C4-2B (cell line): ENCODE measurements at regions not wholly inside any gene's neighbourhood (a gene's known extent, or its start where the extent isn't known, plus 50 kb on each side); places are given as distances from the start of the nearest gene placed in this dataset.

Experiments
- H3K27ac ChIP-seq: fragments of 450-650 bp; 2 replicates; pipeline ENCODE4 v1.5.1; 2017
- ZFX ChIP-seq: fragments of 450-650 bp; IDR thresholded peaks from 2 replicates; pipeline ENCODE4 v1.6.1; 2017
- TF ChIP-seq, protein P1 (sequence below): fragments of 450-650 bp; conservative IDR thresholded peaks from 2 replicates; pipeline ENCODE4 v1.5.1; 2017; ENCODE audit warnings: mild to moderate bottlenecking

DNA sequence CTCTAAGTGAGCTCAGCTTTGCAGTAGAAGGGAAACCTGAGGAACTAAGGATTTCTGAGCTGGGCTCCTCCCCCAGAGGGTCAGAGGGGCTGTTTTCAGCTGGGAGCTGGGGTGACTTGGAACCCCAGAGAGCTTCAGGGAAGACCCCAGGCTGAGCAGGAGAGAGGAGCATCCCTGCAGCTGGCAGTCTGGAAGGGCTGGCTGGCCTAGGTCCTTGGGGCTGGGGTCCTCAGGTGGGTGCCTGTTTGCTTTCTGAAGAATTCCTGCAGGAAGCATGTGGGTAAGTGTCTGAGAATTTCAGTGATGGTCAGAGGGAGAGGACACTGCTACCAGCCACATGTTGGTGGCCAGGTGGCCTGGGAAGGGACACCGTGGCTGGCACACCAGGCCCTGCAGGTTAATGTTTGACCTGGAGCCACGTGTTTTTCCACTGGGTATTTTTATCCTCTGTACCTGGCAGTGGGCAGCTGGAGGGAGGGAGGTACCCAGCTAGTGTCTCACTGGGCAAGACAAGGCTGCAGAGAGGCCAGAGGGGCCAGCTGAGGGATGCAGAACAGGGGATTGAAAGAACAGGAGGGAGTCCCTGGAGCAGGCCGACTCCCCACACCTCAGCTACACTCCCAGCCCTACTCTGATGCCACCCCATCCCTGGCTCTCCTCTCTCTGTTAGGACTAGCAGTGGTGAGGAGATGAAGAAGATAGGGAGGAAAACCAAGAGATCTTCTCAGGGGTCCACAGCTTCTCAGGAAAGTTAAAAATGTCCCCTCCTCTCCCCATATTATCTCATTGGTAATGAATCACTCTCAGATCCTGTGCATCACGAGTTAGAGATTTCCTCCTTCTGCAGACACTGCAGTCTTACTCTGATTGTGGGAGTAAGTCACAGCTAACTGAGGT, 143.6 kb downstream of the VEGFA start:
- TF ChIP-seq ZFX, result no peak
- TF ChIP-seq, protein P1, sequence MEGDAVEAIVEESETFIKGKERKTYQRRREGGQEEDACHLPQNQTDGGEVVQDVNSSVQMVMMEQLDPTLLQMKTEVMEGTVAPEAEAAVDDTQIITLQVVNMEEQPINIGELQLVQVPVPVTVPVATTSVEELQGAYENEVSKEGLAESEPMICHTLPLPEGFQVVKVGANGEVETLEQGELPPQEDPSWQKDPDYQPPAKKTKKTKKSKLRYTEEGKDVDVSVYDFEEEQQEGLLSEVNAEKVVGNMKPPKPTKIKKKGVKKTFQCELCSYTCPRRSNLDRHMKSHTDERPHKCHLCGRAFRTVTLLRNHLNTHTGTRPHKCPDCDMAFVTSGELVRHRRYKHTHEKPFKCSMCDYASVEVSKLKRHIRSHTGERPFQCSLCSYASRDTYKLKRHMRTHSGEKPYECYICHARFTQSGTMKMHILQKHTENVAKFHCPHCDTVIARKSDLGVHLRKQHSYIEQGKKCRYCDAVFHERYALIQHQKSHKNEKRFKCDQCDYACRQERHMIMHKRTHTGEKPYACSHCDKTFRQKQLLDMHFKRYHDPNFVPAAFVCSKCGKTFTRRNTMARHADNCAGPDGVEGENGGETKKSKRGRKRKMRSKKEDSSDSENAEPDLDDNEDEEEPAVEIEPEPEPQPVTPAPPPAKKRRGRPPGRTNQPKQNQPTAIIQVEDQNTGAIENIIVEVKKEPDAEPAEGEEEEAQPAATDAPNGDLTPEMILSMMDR, result no peak
- H3K27ac ChIP-seq, result no peak overlapping the region

DNA sequence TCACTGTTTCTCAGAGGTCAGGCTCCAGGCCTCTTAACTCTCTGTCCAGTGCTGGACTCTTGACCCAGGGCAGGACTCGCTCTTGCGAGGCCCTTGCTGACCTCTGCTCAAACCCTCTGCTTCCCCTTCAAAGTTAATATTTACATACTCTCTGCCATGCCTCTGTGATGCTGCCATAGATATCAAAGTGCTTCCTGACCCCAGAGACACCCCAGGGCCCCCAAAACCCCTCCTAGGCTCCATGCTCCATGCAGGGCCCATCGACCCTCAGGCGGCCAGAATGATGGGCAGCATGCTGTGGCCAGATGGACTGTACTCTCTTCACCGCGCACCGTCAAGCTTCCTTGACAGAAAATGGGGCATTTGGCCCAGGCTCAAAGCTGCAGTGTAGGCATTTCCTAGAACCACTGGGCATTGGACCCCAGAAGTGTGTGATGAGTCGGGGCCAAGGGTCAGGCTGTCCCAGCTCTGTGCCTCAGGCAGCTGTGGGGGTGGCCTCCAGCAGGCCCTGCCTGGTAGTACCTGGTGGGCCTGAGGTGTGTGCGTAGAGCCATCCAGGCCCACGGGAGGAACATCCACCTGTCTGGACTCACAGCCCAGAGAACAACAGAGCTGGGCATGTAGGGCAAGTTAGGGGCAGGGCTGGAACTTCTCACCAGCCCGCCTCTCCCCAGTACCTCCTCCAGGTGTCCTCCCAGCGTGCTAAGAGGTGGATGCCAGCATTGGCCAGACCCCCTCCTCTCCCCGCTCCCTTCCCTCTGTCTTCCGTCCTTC, 142.8 kb downstream of the VEGFA start:
- TF ChIP-seq, protein P1, result no peak
- TF ChIP-seq ZFX, result no peak
- H3K27ac ChIP-seq, result no peak overlapping the region

DNA sequence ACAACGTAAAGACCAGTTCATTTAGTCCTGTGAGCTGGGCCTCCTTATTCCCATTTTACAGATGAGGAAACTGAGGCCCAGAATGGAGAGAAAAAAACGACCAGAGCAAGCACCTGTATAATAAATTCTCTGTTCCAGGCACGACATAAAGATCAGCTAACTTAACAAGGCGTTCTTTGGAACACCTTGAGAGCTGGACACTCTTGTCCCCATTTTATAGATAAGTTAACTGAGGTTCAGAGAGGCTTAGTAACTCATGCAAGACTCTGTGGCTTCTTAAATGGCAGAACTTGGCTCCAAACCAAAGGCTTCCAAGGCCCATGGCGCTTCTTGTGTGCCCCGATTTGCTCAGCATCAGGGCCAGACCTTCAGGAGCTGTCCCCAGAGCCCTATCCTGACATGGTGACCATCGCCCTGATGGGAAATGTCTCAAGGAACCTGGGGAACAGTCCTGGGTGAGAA, 142.1 kb downstream of the VEGFA start:
- TF ChIP-seq, protein P1, result no peak
- TF ChIP-seq ZFX, result no peak
- no peak overlapping the region for H3K27ac ChIP-seq

DNA sequence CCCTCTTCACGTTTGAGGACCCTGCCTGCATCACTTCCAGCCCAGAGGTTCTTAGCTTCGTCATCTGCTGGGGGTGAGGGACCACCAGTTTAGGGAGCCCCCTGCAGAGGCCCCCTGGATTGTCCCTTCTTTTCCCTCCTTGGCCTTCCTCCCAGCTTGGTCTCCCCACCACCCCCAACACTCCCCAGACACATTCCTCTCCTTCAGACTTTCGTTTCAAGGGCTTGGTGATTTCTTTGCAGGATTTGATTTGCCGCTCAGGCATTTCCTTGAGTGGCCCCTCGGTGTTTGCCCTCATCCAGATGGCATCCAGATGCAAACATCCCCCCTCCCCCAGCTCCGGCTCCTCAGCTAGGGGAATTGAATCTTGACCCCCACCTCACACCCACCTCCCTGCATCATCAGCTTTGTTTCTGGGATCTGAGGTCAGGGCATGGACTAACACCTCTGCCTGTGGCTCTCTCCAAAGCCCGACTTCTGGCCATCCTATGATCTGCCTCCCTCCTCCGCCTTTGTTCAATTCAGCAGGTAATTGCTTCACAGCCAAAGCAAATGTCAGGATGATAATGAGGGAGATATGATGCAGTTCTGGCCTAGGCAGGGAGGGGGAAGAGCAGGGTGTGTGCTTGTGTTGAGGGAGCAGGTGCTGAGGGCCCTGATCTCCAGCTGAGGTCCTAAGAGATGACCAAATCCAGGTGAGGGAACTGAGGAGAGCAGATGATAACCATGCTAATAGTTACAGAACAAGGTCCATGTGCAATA, 141.5 kb downstream of the VEGFA start:
- peak overlapping the region; percentile 3; the same call in 1 of the 2 replicates for H3K27ac ChIP-seq
- TF ChIP-seq, protein P1, result no peak
- no peak for TF ChIP-seq ZFX

DNA sequence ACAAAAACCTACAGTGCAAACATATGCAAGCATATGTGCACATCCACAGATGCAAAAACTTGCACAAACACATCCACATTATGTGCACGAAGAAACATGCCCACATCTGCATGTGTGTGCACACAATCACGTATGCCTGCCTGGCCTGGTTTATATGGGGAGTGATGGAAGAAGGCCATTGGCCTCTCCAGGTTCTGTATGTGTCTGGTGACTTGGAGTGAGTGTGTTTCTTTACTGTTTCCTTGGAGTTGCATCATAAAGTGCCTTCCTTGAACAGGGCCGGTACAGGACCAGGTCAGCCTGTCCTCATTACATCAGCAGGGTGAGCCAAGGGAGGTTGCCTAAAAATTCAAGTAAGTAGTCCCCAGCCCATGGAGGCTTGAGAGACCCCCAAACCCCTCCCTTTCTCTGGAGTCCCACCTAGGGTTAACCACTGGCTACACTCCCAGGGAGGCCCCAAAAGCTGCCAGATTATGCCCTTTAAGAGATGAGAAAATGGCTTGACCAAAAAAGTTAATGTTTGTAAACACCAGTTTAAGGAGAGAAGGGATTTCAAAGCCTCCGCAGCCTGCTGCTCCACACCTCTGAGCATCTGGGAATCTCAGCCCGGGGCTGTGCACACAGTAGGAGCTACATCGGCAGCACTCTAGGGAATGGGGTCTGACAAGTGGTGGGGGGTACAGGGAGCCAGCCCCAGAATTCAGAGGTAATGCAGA, 140.8 kb downstream of the VEGFA start:
- TF ChIP-seq, protein P1, result no peak
- no peak for TF ChIP-seq ZFX

DNA sequence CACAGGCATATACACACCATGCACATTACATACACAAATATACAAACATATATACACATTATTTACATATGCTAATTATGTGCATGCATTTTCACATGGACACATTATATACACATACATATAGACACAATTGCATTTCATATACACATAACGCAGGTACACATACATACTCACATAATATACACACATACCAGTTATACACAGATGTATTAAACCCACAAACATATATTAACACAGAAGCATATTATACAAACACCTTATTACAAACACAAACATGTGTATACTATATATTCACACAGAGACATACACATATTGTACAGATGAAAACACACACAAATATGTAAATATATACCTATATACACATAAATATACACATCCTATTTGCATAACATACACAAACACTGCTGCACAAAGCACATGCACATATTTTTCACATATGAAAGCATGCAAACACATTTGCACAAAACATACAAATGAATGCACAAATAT, 140.2 kb downstream of the VEGFA start:
- TF ChIP-seq ZFX, result no peak
- TF ChIP-seq, protein P1, result no peak
- no peak overlapping the region for H3K27ac ChIP-seq

More for the DNA sequence above, 140.8 kb downstream of the VEGFA start:
- H3K27ac ChIP-seq, result peak overlapping the region; percentile 3; the same call in 1 of the 2 replicates
